ENCODE measurements at regions not wholly inside any gene's neighbourhood (a gene's known extent, or its start where the extent isn't known, plus 50 kb on each side); places are given as distances from the start of the nearest gene placed in this dataset.
"Not testable (repeated sequence)": the region's sequence is repeated elsewhere in the genome, so short reads cannot be mapped to it uniquely, and the experiment has no call there.

DNA sequence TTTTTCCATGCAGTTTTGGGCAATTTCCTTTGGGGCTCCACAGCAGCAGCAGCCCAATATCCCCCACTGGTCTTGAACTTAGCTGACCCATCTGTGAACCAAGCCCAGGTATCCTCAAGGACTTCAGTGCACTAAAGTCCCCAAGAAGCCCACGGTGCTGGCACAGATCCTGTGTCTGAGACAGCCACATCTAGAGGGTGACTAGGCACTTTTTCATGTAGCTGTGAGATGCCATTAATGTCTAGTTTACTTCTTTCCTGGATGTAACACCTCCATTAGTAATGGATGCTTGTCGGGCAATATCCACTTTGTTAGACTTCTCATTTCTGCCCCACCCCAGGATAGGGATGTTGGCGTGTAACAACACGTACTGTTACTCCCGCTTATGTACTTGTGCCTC is 117.9 kb downstream of the GPCPD1 start:
- DNase-seq = no peak

DNA sequence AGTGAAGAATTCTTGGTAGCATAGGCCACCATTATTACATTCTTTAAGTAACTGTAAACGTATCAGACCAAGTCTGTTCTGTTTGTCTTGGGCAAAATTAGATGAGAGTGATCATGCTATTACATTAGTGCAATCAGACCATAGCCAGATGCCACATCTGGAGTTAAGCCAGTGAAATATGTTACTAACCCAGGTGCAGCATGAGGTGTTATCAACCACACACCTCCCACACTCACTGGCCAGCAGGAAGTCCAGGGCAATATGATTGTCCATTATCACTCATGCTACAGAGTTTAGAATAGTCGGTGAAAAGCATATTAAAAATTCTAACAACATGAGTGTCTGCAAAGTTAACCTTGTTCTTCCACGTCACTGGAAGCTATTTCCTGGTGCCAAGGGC is 119.4 kb downstream of the GPCPD1 start:
- DNase-seq = no peak

DNA sequence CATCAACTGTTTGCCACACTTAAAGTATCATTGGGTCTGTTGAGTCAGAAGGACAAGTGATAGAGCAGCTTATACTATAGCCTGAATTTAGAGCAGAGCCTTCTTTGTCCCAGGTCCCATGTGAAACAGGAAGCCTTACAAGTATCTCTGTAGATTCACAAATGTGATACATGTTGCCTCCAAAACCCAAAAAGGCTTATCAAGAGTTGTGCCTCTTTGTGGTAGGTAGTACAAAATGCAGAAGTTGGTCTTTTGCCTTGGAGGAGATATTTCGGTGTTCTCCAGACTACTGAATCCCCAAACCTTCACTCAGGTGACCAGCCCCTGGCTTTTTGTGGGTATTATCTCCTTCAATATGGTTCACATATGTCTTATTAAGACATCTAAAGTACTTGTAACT is 121.2 kb downstream of the GPCPD1 start:
- DNase-seq = no peak

DNA sequence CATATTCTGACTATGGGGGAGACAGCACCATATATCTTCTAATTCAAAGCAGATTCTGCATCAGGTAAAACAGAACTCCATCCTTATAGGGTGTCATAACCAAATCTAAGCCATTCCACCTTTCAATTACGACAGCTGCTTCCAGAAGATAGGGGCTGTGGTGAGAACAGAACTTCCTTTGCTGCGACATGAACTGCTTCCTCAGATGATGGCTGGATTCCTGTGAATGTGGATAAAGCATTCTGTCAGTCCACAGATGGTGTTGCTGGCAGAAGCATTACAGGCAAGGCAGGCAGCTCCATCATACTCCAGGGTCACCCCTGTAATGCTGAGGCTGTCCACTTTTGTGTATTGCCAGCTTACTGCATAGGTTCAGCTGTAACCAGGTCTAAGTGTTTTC is 122.0 kb downstream of the GPCPD1 start:
- DNase-seq = no peak

DNA sequence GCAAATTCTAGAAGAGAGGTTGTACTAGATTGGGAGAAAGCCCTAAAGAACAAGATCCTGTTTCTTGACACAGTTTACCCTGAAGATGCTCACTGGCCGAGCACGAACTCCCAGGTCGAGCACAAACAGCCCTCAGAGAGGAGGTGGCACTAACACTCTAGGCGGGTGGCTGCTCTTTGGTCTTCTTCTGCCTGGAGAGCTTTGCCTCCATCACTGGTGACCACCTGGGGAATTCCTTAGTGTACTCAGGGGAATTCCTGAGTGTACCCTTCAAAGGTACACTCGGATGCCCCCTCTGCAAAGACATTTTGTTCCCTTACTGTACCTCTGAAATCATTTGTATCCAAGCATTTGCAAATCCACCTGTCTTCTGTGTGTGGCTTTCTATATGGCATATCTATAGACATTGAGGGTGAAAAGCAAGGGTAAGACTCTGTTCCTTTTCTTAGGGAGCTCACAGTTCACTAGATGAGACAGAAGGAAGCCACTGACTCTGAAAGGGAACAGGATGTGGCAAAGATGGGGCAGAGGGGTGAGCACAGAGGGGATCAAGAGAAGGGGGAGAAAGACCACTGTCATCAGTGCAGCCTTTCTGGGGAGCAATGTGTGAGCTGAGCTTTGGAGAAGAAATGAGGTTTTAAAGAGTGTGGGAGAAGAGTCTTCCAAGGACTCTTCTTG is 124.3 kb downstream of the GPCPD1 start:
- DNase-seq = no peak

DNA sequence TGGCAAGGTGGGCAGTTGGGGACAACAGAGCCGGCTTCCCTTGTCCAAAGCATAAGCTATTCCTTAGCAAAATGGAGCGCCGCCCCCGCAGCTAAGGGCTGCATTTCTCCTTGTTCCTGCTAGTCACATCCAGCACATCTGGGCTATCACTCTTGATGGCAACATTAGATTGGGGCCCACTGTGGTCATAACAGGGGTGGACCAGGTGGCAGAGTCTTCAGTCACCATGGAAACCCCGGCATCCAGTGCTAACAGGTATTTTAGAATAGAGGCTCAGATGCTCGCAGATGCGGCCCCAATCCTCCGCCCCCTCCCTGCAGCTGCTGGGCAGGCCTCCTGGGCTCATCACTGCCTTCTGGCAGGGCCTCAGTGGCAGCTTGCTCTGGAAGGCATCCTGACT is 125.9 kb downstream of the GPCPD1 start:
- DNase-seq = no peak

DNA sequence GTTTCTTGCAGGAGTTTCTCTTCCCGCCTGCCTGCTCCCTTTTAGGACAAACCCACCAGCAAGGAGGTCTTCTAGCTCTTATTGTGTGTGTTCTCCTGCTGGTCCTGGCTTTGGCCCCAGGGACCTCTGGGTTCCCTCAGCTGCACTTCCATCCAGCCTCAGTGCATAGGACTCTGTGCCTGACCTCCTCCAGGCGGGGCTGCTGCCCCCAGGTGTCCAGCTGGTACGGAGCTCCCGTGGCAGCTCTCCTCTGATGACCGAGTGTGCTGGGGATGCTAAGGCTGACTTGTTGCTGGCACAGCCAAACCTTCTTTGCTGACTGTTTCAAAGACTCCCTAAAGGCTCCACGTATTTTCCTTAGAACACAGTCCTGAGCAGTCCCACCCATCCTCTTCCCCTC is 126.5 kb downstream of the GPCPD1 start:
- DNase-seq = no peak

DNA sequence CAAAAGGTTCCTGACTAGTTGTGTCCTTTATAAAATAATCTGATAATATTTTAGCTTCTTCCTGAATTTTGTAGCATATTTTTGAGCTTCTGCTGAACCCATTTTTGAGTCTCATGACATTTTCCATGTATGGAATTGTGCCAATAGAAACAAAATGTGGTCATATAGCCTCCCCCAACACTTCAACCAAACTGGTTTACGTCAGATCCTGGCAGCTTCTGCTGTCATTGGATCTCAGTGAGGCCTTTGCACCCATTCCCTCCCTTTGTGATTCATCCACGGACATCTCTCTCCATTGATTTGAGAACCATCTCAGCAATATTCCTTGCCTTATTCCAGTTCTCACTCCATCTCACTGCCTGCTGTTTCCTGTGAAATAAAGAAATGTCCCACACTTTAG is 128.0 kb downstream of the GPCPD1 start:
- DNase-seq = no peak

DNA sequence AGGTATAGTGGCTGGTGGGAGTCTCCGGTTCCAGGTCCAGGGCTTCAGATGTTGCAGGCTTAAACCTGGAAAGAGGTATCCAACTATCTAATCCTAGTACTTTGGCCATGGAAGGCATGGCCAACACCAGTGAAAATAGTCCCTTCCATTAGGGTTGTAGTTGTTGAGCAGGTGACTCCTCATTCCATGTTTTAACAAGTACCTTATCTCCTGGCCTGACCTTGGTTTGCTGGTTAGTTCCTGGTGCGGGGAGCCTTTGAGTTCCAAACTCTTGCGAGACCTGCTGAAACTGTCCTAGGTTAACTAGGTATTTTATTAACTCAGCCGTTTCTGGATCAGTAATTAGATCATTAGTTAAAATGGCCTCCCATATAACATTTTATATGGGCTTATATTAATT is 128.9 kb downstream of the GPCPD1 start:
- no peak for DNase-seq

DNA sequence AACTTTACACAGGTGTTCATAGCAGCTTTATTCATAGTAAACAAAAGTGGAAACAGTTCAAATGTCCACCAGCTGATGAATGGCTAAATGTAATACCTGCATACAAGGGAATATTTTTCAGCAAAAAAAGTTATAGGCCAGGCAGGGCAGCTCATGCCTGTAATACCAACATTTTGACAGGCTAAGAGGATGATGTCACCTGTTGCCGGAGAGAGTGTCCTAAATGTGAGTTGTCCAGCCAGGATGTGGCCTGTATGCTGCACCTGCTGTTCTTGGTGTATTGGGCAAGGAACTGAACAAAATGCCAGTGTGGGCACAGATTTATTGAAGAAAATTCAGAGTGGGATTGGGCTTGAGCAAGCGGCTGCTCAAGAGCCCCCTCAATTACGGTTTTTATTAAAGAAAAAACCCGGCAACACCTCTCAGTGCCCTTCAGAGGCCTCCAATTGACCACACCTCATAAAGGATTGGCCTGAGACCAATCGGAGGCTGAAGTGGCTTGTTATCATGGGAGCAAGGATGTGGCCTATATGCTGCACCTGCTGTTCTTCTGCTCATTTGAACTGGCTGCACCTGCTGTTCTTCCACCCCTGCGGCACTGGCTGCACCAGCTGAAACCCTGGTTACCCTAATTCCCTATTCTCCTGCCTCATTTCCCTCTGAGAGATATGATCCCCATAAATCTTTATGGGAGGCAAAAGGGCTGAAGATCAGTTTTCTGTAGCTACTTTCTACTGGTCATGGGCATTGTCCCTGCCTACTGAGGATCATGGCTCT is 129.8 kb downstream of the GPCPD1 start:
- DNase-seq = no peak

DNA sequence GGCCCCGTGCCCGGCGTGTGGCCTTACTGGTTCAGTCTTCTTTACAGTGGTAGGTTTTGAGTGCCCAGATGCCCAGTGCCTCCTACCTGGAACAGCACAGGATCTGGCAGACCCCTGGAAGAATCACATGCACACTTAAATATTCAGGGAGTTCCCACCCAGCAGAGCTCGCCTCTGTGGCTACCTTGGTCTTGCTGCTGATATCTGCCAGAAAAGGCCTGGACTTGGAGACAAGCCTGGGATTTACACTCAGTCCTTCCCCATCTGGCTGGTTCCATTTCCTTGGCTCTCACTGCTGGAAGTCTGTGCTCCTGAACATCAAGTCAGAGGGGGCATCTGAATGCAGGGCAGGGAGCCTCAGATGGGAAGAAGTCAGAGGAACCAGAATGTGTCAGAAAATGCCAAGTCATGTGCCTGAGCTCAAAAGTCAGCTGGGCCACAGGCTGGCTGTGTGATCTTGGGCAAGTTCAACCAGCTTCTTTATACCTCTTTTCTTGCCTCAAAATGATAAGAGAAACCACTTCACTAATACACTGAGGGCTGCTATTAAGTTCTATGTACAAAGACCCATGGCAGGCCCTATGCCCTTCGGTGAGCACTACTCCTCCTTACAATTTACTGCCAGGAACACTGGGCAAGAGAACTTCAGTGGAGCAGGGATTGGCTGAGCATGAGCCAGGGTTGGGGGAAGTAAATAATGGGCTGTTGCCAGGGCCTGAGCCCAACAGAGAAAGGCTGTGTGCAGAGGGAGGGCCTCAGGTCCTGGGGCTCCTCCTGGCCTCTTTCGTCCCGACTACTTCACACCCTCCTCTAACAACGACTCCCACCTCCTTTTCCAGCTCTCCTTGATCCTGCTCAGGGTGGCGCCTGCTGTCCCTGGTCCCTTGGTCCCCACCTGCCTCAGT is 135.9 kb downstream of the GPCPD1 start:
- no peak for DNase-seq

DNA sequence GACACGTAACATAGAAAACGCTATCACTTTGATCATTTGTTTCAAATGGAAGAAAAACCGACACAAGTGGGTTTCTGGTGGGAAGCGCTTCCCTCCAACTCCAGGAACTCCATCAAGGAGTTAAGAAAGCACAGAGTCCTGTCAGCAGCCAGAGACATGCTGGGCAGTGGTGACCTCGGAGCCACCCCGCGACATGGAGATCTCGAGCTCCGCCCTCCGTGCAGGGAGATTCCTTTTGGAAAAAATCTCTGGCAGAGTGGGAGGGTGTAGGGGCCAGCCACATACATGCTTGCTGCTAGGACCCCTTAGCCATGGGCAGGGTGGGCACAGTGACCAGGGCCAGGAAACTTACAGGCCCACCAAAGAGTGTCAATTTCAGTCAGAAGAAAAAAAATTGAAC is 138.9 kb downstream of the GPCPD1 start:
- not testable (repeated sequence) for DNase-seq

DNA sequence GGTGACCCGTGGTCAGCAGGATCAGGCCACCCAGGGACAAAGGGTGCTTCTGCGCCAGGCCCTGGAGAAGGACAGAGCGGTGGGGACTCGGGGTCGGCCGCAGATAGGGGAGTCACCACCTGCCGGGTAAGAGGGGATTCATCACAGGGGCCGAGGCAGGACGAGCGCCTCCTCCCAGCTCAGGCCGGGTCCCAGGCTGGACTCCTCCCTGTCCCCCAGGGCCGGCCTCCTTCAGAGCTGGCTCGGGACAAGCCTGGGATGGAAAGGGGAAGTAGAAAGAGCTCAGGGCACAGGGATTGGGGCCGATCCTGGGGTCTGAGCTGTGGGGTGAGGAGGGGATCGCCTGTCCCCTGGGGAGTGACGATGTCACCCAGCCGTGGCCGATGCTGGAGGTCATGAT is 139.4 kb downstream of the GPCPD1 start:
- no peak for DNase-seq

DNA sequence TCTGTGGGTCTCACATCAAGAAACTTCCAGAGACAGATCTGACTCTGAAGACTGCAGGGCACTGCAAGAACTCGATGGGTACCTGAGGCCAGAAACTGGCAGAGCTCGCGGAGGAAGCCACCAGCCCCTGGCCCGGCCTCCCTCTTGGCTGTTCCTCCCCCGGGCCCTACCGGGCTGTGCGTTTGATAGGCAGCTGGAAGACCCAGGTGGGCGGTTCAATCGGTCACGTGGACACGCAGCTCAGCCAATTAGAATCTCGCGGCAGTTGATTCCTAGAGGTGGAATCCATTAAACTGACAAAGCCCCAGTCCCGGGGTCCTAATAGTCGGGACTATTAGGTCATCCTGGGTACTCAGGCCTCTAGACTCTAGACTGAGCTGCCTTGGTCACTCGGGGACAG is 139.9 kb downstream of the GPCPD1 start:
- no peak for DNase-seq

DNA sequence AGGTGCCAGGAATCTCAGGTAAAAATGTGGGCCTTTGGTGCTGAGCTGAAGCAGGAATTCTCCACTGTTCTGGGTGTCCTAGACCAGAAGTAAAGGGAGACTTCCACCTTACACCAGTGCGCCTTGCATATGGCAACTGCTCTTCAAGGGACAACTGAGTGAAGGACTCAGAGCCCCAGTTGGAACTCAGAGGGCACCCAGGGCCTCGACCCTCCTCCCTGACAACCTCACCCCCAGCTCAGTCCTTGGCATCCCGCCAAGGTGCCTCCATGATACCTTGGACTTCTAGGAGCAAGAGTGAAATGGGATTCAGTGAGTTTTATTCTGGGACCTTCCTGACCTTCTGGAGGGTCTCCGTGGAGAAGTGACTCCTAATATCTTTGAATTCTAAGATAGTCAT is 140.3 kb downstream of the GPCPD1 start:
- no peak for DNase-seq

DNA sequence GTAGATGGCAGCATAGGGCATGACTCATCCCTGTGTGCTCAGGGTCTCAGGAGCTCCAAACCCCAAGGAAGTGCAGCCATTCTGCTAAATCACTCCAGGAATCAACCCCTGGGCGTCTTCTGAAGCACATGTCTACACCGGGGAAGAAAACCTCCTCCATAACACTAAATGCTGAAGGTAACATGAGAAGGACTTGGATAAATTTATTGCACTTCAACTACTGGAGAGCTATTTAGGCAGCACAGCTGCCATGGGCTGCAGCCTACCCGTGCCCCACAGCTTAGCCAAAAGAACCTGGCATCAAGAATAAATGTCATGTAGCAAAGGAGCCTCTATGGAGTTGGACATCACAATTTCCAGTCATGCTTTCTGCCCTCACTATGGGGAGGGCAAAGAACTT is 141.7 kb downstream of the GPCPD1 start:
- DNase-seq = no peak

DNA sequence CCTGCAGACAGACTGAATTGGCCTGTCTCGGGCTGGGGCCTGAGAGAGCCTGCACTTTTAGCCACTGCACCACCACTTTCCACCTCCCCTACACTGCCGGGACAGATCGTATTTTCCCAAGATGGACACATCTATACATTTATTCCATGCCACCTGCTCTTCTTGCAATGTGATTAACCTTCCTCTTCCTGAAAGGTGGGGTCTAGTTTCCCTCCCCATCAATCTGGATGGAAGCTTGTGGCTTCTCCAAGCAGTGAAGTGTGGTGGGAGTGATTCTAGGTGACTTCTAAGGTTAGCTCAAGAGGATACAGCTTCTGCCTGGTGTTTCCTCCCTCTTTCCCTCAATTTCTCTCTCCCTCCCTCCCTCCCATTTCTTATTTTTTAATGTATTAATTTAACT is 143.7 kb downstream of the GPCPD1 start:
- DNase-seq = no peak

DNA sequence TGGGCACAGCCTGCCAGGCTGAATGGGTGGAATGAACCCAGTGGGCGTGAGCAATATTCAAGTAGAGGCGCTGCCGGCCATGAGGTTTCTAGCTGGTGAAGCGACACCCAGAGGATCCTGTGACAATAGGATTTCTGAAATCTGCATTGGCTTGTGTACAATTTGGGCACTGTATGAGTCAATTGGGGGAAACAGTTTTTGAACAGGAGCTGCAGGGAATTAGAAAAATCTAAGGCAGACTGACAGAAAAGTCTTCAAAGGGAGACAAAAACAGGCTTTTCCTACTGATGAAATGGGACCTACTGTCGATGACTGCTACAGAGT is 145.2 kb downstream of the GPCPD1 start:
- DNase-seq = no peak

DNA sequence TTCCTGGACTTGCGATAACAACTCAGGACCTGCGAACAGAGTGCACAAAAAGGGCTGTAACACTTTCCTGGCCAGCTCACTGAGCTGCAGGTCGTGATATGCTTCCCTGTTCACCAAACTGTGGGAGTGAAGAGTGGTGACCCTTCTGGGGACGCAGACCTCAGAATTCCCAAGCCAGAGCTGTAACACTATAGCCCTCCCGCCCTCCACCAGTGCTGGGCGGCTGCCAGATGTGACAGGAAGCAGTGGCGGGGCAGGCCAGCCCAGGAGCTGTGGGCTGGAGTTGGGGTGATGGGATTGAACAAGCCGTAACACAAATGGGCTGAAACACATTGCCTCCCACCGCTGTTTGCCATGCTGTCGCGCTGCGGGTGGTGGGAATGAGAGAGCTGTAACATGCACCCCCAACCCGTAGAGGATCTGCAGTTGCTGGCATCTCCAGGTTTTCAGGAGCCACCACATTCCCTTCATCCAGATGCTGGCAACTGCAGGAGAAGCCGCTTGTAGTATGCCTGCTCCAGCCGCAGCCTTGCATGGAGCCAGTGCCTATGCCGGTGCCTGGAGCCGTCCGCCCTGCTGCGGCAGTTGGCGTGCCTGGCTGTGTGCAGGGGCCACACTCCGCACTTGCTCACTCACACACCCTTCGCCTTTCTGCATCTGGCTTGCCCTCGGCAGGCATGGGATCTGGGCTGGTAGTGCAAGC is 145.8 kb downstream of the GPCPD1 start:
- DNase-seq = no peak

DNA sequence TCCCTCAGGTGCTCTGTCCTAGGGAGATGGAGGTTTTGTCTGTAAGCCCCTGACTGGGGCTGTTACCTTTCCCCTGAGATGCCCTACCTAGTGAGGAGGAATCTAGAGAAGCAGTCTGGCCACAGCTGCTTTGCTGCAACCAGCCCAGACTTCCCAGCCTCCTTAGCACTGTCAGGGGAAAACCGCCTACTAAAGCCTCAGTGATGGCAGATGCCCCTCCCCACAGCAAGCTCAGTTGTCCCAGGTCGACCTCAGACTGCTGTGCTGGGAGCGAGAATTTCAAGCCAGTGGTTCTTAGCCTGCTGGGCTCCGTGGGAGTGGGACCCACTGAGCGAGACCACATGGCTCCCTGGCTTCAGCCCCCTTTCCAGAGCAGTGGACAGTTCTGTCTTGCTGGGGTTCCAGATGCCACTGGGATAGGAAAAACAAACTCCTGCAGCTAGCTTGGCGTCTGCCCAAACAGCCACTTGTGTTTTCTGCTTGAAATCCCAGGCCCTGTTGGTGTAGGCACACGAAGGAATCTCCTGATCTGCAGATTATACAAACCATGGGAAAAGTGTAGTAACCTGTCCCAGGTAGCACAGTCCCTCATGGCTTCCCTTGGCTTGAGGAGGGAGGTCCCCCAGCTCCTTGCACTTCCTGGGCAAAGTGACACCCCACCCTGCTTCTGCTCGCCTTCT is 146.4 kb upstream of the PROKR2 start:
- no peak for DNase-seq

DNA sequence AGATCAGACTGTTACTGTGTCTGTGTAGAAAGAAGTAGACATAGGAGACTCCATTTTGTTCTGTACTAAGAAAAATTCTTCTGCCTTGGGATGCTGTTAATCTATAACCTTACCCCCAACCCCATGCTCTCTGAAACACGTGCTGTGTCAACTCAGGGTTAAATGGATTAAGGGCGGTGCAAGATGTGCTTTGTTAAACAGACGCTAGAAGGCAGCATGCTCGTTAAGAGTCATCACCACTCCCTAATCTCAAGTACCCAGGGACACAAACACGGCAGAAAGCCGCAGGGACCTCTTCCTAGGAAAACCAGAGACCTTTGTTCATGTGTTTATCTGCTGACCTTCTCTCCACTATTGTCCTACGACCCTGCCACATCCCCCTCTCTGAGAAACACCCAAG is 137.0 kb upstream of the PROKR2 start:
- DNase-seq = not testable (repeated sequence)

DNA sequence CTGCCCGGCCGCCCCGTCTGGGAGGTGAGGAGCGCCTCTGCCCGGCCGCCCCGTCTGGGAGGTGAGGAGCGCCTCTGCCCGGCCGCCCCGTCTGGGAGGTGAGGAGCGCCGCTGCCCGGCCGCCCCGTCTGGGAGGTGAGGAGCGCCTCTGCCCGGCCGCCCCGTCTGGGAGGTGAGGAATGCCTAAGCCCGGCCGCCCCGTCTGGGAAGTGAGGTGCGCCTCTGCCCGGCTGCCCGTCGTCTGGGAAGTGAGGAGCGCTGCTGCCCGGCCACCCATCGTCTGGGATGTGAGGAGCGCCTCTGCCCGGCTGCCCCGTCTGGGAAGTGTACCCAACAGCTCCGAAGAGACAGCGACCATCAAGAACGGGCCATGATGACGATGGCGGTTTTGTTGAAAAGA is 136.6 kb upstream of the PROKR2 start:
- DNase-seq = not testable (repeated sequence)

DNA sequence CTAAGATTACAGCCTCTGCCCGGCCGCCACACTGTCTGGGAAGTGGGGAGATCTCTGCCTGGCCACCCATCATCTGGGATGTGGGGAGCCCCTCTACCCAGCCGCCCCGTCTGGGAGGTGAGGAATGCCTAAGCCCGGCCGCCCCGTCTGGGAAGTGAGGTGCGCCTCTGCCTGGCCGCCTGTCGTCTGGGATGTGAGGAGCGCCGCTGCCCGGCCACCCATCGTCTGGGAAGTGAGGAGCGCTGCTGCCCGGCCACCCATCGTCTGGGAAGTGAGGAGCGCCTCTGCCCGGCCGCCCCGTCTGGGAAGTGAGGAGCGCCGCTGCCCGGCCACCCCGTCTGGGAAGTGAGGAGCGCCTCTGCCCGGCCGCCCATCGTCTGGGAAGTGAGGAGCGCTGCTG is 135.9 kb upstream of the PROKR2 start:
- not testable (repeated sequence) for DNase-seq
